ENCODE measurements at regions not wholly inside any gene's neighbourhood (a gene's known extent, or its start where the extent isn't known, plus 50 kb on each side); places are given as distances from the start of the nearest gene placed in this dataset.
A peak's percentile ranks its signal among the peaks of the same experiment; 100 is the strongest.

- TF ChIP-seq CTCF (IDR thresholded peaks at IDR 0.05; ENCODE audit: borderline replicate concordance, insufficient read depth, low read depth, low read length) = peak; percentile 71
- no peak overlapping the region for H3K4me3 ChIP-seq (ENCODE audit: low read depth, low read length)
These were observed 90.4 kb upstream of the PDGFD start for GRCh38 chr11:104254347-104254746.

DNA sequence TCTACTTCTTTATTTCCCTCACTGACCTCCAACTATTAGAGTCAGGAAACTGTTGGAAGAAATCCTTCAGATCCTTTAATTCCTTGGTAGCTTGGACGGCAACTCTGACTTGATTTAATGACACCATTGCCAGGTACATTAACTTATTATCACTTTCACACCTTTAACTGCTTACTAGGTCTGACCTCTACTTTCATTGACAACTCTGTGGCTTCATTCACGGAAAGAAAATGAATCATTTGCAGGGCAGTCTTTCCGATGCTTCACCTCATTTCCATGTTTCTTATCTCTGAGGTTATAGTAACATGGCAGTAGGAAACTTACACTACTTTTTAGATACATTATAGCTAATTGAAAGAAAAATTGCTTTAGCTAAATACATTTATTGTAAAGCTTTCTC lies 82.6 kb upstream of the PDGFD start:
- TF ChIP-seq CTCF (IDR thresholded peaks at IDR 0.05; ENCODE audit: borderline replicate concordance, insufficient read depth, low read depth, low read length) = no peak
- no peak overlapping the region for H3K4me3 ChIP-seq (ENCODE audit: low read depth, low read length)

- TF ChIP-seq CTCF (IDR thresholded peaks at IDR 0.05; ENCODE audit: borderline replicate concordance, insufficient read depth, low read depth, low read length) = no peak
- no peak overlapping the region for H3K4me3 ChIP-seq (ENCODE audit: low read depth, low read length)
These were observed 75.0 kb upstream of the PDGFD start for GRCh38 chr11:104238916-104239315.

DNA sequence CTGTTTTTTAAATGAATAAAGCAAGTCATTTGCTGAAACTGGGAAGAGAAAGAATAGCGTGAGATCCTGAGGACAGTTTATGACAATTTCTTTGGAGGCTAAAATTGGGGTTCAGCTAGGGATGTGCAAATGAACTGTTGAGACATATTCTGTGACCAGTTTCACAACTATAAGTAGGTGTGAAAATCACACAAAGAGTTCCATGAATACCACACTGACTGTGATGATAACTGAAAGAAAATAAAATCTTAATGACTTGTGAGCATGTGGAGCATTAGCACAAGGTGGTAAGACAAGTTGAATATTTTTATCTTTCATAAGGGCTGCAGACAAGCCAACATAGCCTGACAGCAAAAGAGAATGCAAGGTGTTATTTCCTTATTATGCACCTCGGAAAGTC lies 61.1 kb upstream of the PDGFD start:
- no peak overlapping the region for H3K4me3 ChIP-seq (ENCODE audit: low read depth, low read length)
- TF ChIP-seq CTCF (IDR thresholded peaks at IDR 0.05; ENCODE audit: borderline replicate concordance, insufficient read depth, low read depth, low read length) = no peak

DNA sequence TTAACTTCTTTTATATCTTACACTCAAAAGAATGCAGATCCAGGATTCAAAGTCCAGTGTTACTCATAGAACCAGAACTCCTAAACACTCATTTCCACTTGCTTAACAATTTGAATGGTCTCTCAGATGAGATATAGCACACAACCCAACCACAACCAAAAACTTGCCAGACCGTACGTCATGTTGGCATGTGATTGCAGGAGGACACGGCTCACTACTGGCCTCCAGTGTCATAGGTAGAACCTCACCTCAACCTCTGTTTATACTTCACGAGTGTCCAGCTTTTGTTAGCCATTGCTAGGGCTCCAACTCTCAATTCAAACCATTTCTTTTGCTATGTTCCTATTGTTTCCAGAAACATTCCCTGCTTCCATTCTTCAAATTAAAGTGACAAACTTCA lies 58.5 kb upstream of the PDGFD start:
- H3K4me3 ChIP-seq (ENCODE audit: low read depth, low read length) = no peak overlapping the region
- no peak for TF ChIP-seq CTCF (IDR thresholded peaks at IDR 0.05; ENCODE audit: borderline replicate concordance, insufficient read depth, low read depth, low read length)

DNA sequence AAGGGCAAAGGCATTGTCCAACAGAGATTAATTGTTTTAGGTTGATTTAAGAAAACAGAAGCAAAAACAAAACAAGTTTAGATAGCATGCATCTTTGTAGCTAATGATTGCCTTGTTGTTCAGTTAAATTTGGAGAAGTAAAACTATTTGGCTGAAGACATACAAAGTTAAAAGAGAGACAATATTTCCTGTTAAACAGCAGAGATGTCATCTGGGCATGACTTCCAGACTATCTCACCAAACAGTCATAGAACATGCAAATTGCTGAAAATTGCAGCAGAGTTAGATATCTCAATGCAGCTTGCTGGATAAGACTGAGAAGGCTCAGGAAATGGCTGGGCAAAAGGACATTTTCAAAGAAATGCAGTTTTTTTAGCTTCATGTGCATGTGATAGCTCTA lies 57.5 kb upstream of the PDGFD start:
- H3K4me3 ChIP-seq (ENCODE audit: low read depth, low read length) = no peak overlapping the region
- no peak for TF ChIP-seq CTCF (IDR thresholded peaks at IDR 0.05; ENCODE audit: borderline replicate concordance, insufficient read depth, low read depth, low read length)

GRCh38 chr11:104219096-104219495 lies 55.1 kb upstream of the PDGFD start:
- no peak overlapping the region for H3K4me3 ChIP-seq (ENCODE audit: low read depth, low read length)
- TF ChIP-seq CTCF (IDR thresholded peaks at IDR 0.05; ENCODE audit: borderline replicate concordance, insufficient read depth, low read depth, low read length) = no peak

Measured in GM12875 (cell line).